ENCODE measurements at regions not wholly inside any gene's neighbourhood (a gene's known extent, or its start where the extent isn't known, plus 50 kb on each side); places are given as distances from the start of the nearest gene placed in this dataset.
A peak's percentile ranks its signal among the peaks of the same experiment; 100 is the strongest.

- Mint-ChIP-seq H3K4me3 (no peak overlapping the region), H3K27me3 (no peaks in the 10 kb centered on the region), H3K4me1 (no peaks in the 10 kb centered on the region), H3K27ac (no peak overlapping the region), H3K36me3 (no peaks in the 10 kb centered on the region), H3K9me3 (no peaks in the 10 kb centered on the region)
- ATAC-seq (replicated peaks in 1 of 4), result no peak
- Histone ChIP-seq H3K27me3 (replicated peaks in 1 of 2; ENCODE audit: control insufficient read depth in 2 of 2, extremely low read depth in 1 of 2, insufficient read depth in 2 of 2, low read length in 1 of 2) (peaks cover 0 to 9% of the 10 kb centered on the region in 2 experiments), H3K36me3 (ENCODE audit: control insufficient read depth in 2 of 2, extremely low read depth in 1 of 2, insufficient read depth in 1 of 2, low read length in 1 of 2) (no peaks in the 10 kb centered on the region), H3K27ac (ENCODE audit: low read length) (no peak overlapping the region), H3K9me3 (no peaks in the 10 kb centered on the region), H3K4me3 (ENCODE audit: control insufficient read depth in 1 of 2, extremely low read depth in 1 of 2, low read length in 1 of 2) (no peak overlapping the region), H3K4me1 (ENCODE audit: control insufficient read depth in 1 of 2, extremely low read depth in 1 of 2, insufficient read depth in 2 of 2, low read length in 2 of 2) (no peaks in the 10 kb centered on the region)
- 92% methylated on average over 2 of the region's 3 CpGs for WGBS (ENCODE audit: insufficient coverage)
- ChIA-PET POLR2A (no interaction called here), CTCF (no interaction called here)
- DNase-seq, result peak in 2 of 35 experiments; percentile 2 to 7
These were observed 158.8 kb downstream of the MACROH2A1 start for GRCh38 chr5:135240283-135240633.

GRCh38 chr5:135239453-135240282 lies 159.4 kb downstream of the MACROH2A1 start:
- Mint-ChIP-seq H3K36me3 (no peaks in the 10 kb centered on the region), H3K27ac (no peak overlapping the region), H3K4me3 (no peak overlapping the region), H3K4me1 (no peaks in the 10 kb centered on the region), H3K27me3 (no peaks in the 10 kb centered on the region), H3K9me3 (no peaks in the 10 kb centered on the region)
- ChIA-PET CTCF (no interaction called here), POLR2A (no interaction called here)
- Histone ChIP-seq H3K9me3 (no peaks in the 10 kb centered on the region), H3K36me3 (ENCODE audit: control insufficient read depth in 2 of 2, extremely low read depth in 1 of 2, insufficient read depth in 1 of 2, low read length in 1 of 2) (no peaks in the 10 kb centered on the region), H3K27me3 (replicated peaks in 1 of 2; ENCODE audit: control insufficient read depth in 2 of 2, extremely low read depth in 1 of 2, insufficient read depth in 2 of 2, low read length in 1 of 2) (peaks cover 0 to 9% of the 10 kb centered on the region in 2 experiments), H3K4me3 (ENCODE audit: control insufficient read depth in 1 of 2, extremely low read depth in 1 of 2, low read length in 1 of 2) (no peak overlapping the region), H3K27ac (ENCODE audit: low read length) (no peak overlapping the region), H3K4me1 (ENCODE audit: control insufficient read depth in 1 of 2, extremely low read depth in 1 of 2, insufficient read depth in 2 of 2, low read length in 2 of 2) (no peaks in the 10 kb centered on the region)
- DNase-seq (peak in 2 of 35 experiments; percentile 1 to 11), ATAC-seq (replicated peaks in 1 of 4) (no peak)
- 84% methylated on average over 5 of the region's 11 CpGs for WGBS (ENCODE audit: insufficient coverage)

- Histone ChIP-seq H3K27me3 (replicated peaks in 1 of 2; ENCODE audit: control insufficient read depth in 2 of 2, extremely low read depth in 1 of 2, insufficient read depth in 2 of 2, low read length in 1 of 2) (peaks cover 0 to 9% of the 10 kb centered on the region in 2 experiments), H3K9me3 (no peaks in the 10 kb centered on the region), H3K4me1 (ENCODE audit: control insufficient read depth in 1 of 2, extremely low read depth in 1 of 2, insufficient read depth in 2 of 2, low read length in 2 of 2) (no peaks in the 10 kb centered on the region), H3K4me3 (ENCODE audit: control insufficient read depth in 1 of 2, extremely low read depth in 1 of 2, low read length in 1 of 2) (no peak overlapping the region), H3K27ac (ENCODE audit: low read length) (no peak overlapping the region), H3K36me3 (ENCODE audit: control insufficient read depth in 2 of 2, extremely low read depth in 1 of 2, insufficient read depth in 1 of 2, low read length in 1 of 2) (no peaks in the 10 kb centered on the region)
- ChIA-PET CTCF (no interaction called here), POLR2A (no interaction called here)
- H3K4me1 Mint-ChIP-seq, result no peaks in the 10 kb centered on the region
- no peaks in the 10 kb centered on the region for H3K9me3 Mint-ChIP-seq
- H3K36me3 Mint-ChIP-seq, result no peaks in the 10 kb centered on the region
- 88% methylated on average over 11 of the region's 11 CpGs for WGBS (ENCODE audit: insufficient coverage)
- H3K4me3 Mint-ChIP-seq, result no peak overlapping the region
- ATAC-seq (replicated peaks in 1 of 4) (no peak), DNase-seq (peak in 2 of 35 experiments; percentile 3 to 14)
- H3K27ac Mint-ChIP-seq, result no peak overlapping the region
- no peaks in the 10 kb centered on the region for H3K27me3 Mint-ChIP-seq
These were observed 160.2 kb downstream of the MACROH2A1 start for GRCh38 chr5:135238622-135239452.

- H3K4me1 Mint-ChIP-seq, result no peaks in the 10 kb centered on the region
- no peaks in the 10 kb centered on the region for H3K9me3 Mint-ChIP-seq
- H3K4me3 Mint-ChIP-seq, result no peak overlapping the region
- DNase-seq (peak in 1 of 35 experiments; percentile 11), ATAC-seq (replicated peaks in 1 of 4) (no peak)
- no peaks in the 10 kb centered on the region for H3K27me3 Mint-ChIP-seq
- ChIA-PET CTCF (no interaction called here), POLR2A (no interaction called here)
- Histone ChIP-seq H3K36me3 (ENCODE audit: control insufficient read depth in 2 of 2, extremely low read depth in 1 of 2, insufficient read depth in 1 of 2, low read length in 1 of 2) (no peaks in the 10 kb centered on the region), H3K9me3 (no peaks in the 10 kb centered on the region), H3K4me3 (ENCODE audit: control insufficient read depth in 1 of 2, extremely low read depth in 1 of 2, low read length in 1 of 2) (no peak overlapping the region), H3K27me3 (replicated peaks in 1 of 2; ENCODE audit: control insufficient read depth in 2 of 2, extremely low read depth in 1 of 2, insufficient read depth in 2 of 2, low read length in 1 of 2) (peaks cover 0 to 11% of the 10 kb centered on the region in 2 experiments), H3K4me1 (ENCODE audit: control insufficient read depth in 1 of 2, extremely low read depth in 1 of 2, insufficient read depth in 2 of 2, low read length in 2 of 2) (no peaks in the 10 kb centered on the region), H3K27ac (ENCODE audit: low read length) (no peak overlapping the region)
- WGBS (ENCODE audit: insufficient coverage), result 91% methylated on average over 9 of the region's 9 CpGs
- no peaks in the 10 kb centered on the region for H3K36me3 Mint-ChIP-seq
- H3K27ac Mint-ChIP-seq, result no peak overlapping the region
These were observed 161.3 kb downstream of the MACROH2A1 start for GRCh38 chr5:135237748-135238103.

- ChIA-PET CTCF (no interaction called here), POLR2A (no interaction called here)
- H3K27me3 Mint-ChIP-seq, result no peaks in the 10 kb centered on the region
- Histone ChIP-seq H3K36me3 (ENCODE audit: control insufficient read depth in 2 of 2, extremely low read depth in 1 of 2, insufficient read depth in 1 of 2, low read length in 1 of 2) (no peaks in the 10 kb centered on the region), H3K4me3 (ENCODE audit: control insufficient read depth in 1 of 2, extremely low read depth in 1 of 2, low read length in 1 of 2) (no peak overlapping the region), H3K4me1 (ENCODE audit: control insufficient read depth in 1 of 2, extremely low read depth in 1 of 2, insufficient read depth in 2 of 2, low read length in 2 of 2) (no peaks in the 10 kb centered on the region), H3K9me3 (no peaks in the 10 kb centered on the region), H3K27ac (ENCODE audit: low read length) (no peak overlapping the region), H3K27me3 (replicated peaks in 1 of 2; ENCODE audit: control insufficient read depth in 2 of 2, extremely low read depth in 1 of 2, insufficient read depth in 2 of 2, low read length in 1 of 2) (peaks cover 0 to 13% of the 10 kb centered on the region in 2 experiments)
- WGBS (ENCODE audit: insufficient coverage), result 82% methylated on average over 6 of the region's 9 CpGs
- no peaks in the 10 kb centered on the region for H3K36me3 Mint-ChIP-seq
- ATAC-seq (replicated peaks in 1 of 4) (no peak), DNase-seq (peak in 1 of 35 experiments; percentile 15)
- no peaks in the 10 kb centered on the region for H3K4me1 Mint-ChIP-seq
- H3K9me3 Mint-ChIP-seq, result no peaks in the 10 kb centered on the region
- no peak overlapping the region for H3K4me3 Mint-ChIP-seq
- H3K27ac Mint-ChIP-seq, result no peak overlapping the region
These were observed 161.9 kb downstream of the MACROH2A1 start for GRCh38 chr5:135236908-135237747.

- H3K27ac Mint-ChIP-seq, result no peak overlapping the region
- ATAC-seq (replicated peaks in 1 of 4), result no peak
- CTCF ChIA-PET, result no interaction called here
These were observed 162.7 kb downstream of the MACROH2A1 start for GRCh38 chr5:135236228-135236907.

More at GRCh38 chr5:135236228-135236907, 162.7 kb downstream of the MACROH2A1 start:
- peak in 1 of 35 experiments; percentile 2 for DNase-seq
- WGBS (ENCODE audit: insufficient coverage), result 88% methylated on average over 3 of the region's 11 CpGs
- H3K9me3 ChIP-seq, result no peaks in the 10 kb centered on the region
- peaks cover 0 to 13% of the 10 kb centered on the region in 2 experiments for H3K27me3 ChIP-seq (replicated peaks in 1 of 2; ENCODE audit: control insufficient read depth in 2 of 2, extremely low read depth in 1 of 2, insufficient read depth in 2 of 2, low read length in 1 of 2)
- Mint-ChIP-seq H3K4me1 (no peaks in the 10 kb centered on the region), H3K4me3 (no peak overlapping the region), H3K36me3 (no peaks in the 10 kb centered on the region), H3K9me3 (no peaks in the 10 kb centered on the region), H3K27me3 (no peaks in the 10 kb centered on the region)
- no peak overlapping the region for H3K4me3 ChIP-seq (ENCODE audit: control insufficient read depth in 1 of 2, extremely low read depth in 1 of 2, low read length in 1 of 2)
- H3K27ac ChIP-seq (ENCODE audit: low read length), result no peak overlapping the region
- POLR2A ChIA-PET, result no interaction called here
- no peaks in the 10 kb centered on the region for H3K36me3 ChIP-seq (ENCODE audit: control insufficient read depth in 2 of 2, extremely low read depth in 1 of 2, insufficient read depth in 1 of 2, low read length in 1 of 2)
- H3K4me1 ChIP-seq (ENCODE audit: control insufficient read depth in 1 of 2, extremely low read depth in 1 of 2, insufficient read depth in 2 of 2, low read length in 2 of 2), result no peaks in the 10 kb centered on the region
